HCT116 (cell line): ENCODE measurements at regions not wholly inside any gene's neighbourhood (a gene's known extent, or its start where the extent isn't known, plus 50 kb on each side); places are given as distances from the start of the nearest gene placed in this dataset.
"Not testable (repeated sequence)": the region's sequence is repeated elsewhere in the genome, so short reads cannot be mapped to it uniquely, and the experiment has no call there.

Experiments
- SP1 ChIP-seq: IDR thresholded peaks from 2 replicates; pipeline ENCODE4 v1.6.1; 2012; ENCODE audit warnings: low read depth
- TCF7L2 ChIP-seq: IDR thresholded peaks from 2 replicates; pipeline ENCODE4 v1.7.0; 2011; ENCODE audit warnings: borderline replicate concordance, inconsistent platforms; ENCODE audit not compliant: insufficient read depth, insufficient read length; ENCODE audit errors: extremely low read depth
- TF ChIP-seq, protein P1 (sequence below), 3 experiments: fragments of 200-600 bp in 1 of 3; sonication (generic) in 1 of 3; IDR thresholded peaks in 2 of 3; conservative IDR thresholded peaks in 1 of 3; 2 replicates each; pipeline ENCODE4 v1.5.1; 2012 to 2017; ENCODE audit warnings: low read depth in 2 of 3, low read length in 2 of 3, antibody characterized with exemption in 1 of 3, borderline replicate concordance in 1 of 3, control low read depth in 1 of 3, mild to moderate bottlenecking in 1 of 3, mixed read lengths in 1 of 3, mixed run types in 1 of 3, moderate library complexity in 1 of 3; ENCODE audit not compliant: insufficient read depth in 1 of 3

DNA sequence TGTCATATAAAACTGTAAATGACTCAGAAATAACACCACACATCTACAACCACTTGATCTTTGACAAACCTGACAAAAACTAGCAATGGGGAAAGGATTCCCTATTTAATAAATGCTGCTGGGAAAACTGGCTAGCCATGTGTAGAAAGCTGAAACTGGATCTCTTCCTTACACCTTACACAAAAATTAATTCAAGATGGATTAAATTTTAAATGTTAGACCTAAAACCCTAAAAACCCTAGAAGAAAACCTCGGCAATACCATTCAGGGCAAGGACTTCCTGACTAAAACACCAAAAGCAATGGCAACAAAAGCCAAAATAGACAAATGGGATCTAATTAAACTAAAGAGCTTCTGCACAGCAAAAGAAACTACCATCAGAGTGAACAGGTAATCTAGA, 1315.3 kb upstream of the CNTN5 start:
- TF ChIP-seq TCF7L2, SP1: not testable (repeated sequence)
- TF ChIP-seq, protein P1, sequence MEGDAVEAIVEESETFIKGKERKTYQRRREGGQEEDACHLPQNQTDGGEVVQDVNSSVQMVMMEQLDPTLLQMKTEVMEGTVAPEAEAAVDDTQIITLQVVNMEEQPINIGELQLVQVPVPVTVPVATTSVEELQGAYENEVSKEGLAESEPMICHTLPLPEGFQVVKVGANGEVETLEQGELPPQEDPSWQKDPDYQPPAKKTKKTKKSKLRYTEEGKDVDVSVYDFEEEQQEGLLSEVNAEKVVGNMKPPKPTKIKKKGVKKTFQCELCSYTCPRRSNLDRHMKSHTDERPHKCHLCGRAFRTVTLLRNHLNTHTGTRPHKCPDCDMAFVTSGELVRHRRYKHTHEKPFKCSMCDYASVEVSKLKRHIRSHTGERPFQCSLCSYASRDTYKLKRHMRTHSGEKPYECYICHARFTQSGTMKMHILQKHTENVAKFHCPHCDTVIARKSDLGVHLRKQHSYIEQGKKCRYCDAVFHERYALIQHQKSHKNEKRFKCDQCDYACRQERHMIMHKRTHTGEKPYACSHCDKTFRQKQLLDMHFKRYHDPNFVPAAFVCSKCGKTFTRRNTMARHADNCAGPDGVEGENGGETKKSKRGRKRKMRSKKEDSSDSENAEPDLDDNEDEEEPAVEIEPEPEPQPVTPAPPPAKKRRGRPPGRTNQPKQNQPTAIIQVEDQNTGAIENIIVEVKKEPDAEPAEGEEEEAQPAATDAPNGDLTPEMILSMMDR (IDR thresholded peaks at IDR 0.05 in 2 of 3, conservative IDR thresholded peaks at IDR 0.05 in 1 of 3; ENCODE audit: borderline replicate concordance in 1 of 3, insufficient read depth in 1 of 3, low read depth in 2 of 3, low read length in 2 of 3), result not testable (repeated sequence)
